Gastrocnemius medialis (tissue), 4 donors: ENCODE measurements at regions not wholly inside any gene's neighbourhood (a gene's known extent, or its start where the extent isn't known, plus 50 kb on each side); places are given as distances from the start of the nearest gene placed in this dataset.

ENCODE experiments used
- CTCF ChIP-seq, 5 experiments: fragments of 450-650 bp in 3 of 5; fragments of 200-600 bp in 2 of 5; sonication (generic) in 2 of 5; IDR thresholded peaks in 4 of 5; conservative IDR thresholded peaks in 1 of 5; 1 replicate in 4 of 5; 2 replicates in 1 of 5; pipeline ENCODE4 v1.5.1; 2016 to 2019; ENCODE audit warnings: antibody characterized with exemption in 5 of 5, mild to moderate bottlenecking in 3 of 5, moderate library complexity in 3 of 5
- POLR2A ChIP-seq, 2 donors: fragments of 450-650 bp; IDR thresholded peaks; one replicate each; pipeline ENCODE4 v1.6.1; 2017; ENCODE audit warnings: antibody characterized with exemption in 2 of 2, mild to moderate bottlenecking in 2 of 2, moderate library complexity in 2 of 2

GRCh38 chr6:104625536-104625935 is 234.2 kb downstream of the HACE1 start:
- TF ChIP-seq CTCF (IDR thresholded peaks at IDR 0.05 in 4 of 5, conservative IDR thresholded peaks at IDR 0.05 in 1 of 5) (no peak), POLR2A (IDR thresholded peaks at IDR 0.05) (no peak)
